Smooth muscle cell (in vitro differentiated cells): ENCODE measurements at regions not wholly inside any gene's neighbourhood (a gene's known extent, or its start where the extent isn't known, plus 50 kb on each side); places are given as distances from the start of the nearest gene placed in this dataset.

Experiments used
- DNase-seq: peaks from one replicate; lab custom pipeline; 2025; ENCODE audit not compliant: unreplicated experiment; lab: John Stamatoyannopoulos, UW
- H2AFZ ChIP-seq: fragments of 200-600 bp; sonication (generic); 2 replicates; pipeline ENCODE4 v1.6.0; 2016; ENCODE audit warnings: antibody characterized with exemption, low read depth, mild to moderate bottlenecking
- H3F3A ChIP-seq: fragments of 200-600 bp; sonication (generic); 2 replicates; pipeline ENCODE4 v1.6.0; 2017; ENCODE audit warnings: antibody characterized with exemption, low read depth
- H3K27ac ChIP-seq: fragments of 200-600 bp; sonication (generic); 2 replicates; pipeline ENCODE4 v1.5.1; 2016; ENCODE audit warnings: low read depth, mild to moderate bottlenecking
- H3K27me3 ChIP-seq: fragments of 200-600 bp; sonication (generic); 2 replicates; pipeline ENCODE4 v1.6.1; 2016; ENCODE audit warnings: low read depth, mild to moderate bottlenecking
- H3K36me3 ChIP-seq: fragments of 200-600 bp; sonication (generic); 2 replicates; pipeline ENCODE4 v1.5.1; 2016; ENCODE audit warnings: low read depth
- H3K4me1 ChIP-seq: fragments of 200-600 bp; sonication (generic); 2 replicates; pipeline ENCODE4 v1.5.1; 2016; ENCODE audit warnings: low read depth
- H3K4me2 ChIP-seq: fragments of 200-600 bp; sonication (generic); 2 replicates; pipeline ENCODE4 v1.6.0; 2016; ENCODE audit warnings: mild to moderate bottlenecking
- H3K4me3 ChIP-seq: fragments of 200-600 bp; sonication (generic); 2 replicates; pipeline ENCODE4 v1.5.1; 2016; ENCODE audit warnings: mild to moderate bottlenecking
- H3K79me2 ChIP-seq: fragments of 200-600 bp; sonication (generic); 2 replicates; pipeline ENCODE4 v1.6.0; 2016; ENCODE audit warnings: low read depth, mild to moderate bottlenecking
- H3K9ac ChIP-seq: fragments of 200-600 bp; sonication (generic); 2 replicates; pipeline ENCODE4 v1.6.0; 2016; ENCODE audit warnings: low read depth
- H3K9me3 ChIP-seq: fragments of 200-600 bp; sonication (generic); replicated peaks from 2 replicates; pipeline ENCODE4 v1.5.1; 2016; ENCODE audit warnings: low read depth
- H4K20me1 ChIP-seq: fragments of 200-600 bp; sonication (generic); 2 replicates; pipeline ENCODE4 v1.6.0; 2016; ENCODE audit warnings: low read depth
- CTCF ChIP-seq: fragments of 200-600 bp; sonication (generic); IDR thresholded peaks from 2 replicates; pipeline ENCODE4 v1.5.1; 2017; ENCODE audit warnings: borderline replicate concordance, mild to moderate bottlenecking, antibody characterized with exemption; ENCODE audit not compliant: insufficient read depth, poor library complexity, severe bottlenecking
- WGBS: methylation state at CpG from one replicate; pipeline ENCODE4 v1.1.7; 2016; ENCODE audit warnings: low lambda C conversion rate; 5-methylcytosine and 5-hydroxymethylcytosine counted together

- Histone ChIP-seq H3K27me3 (no peaks in the 10 kb centered on the region), H2AFZ (peak overlapping the region; percentile 34), H3K4me3 (no peak overlapping the region), H3K9me3 (no peaks in the 10 kb centered on the region), H3F3A (no peaks in the 10 kb centered on the region), H3K9ac (no peak overlapping the region), H3K27ac (no peak overlapping the region), H3K4me1 (no peaks in the 10 kb centered on the region), H3K79me2 (no peaks in the 10 kb centered on the region), H3K36me3 (no peaks in the 10 kb centered on the region), H4K20me1 (no peaks in the 10 kb centered on the region), H3K4me2 (peak overlapping the region; percentile 13)
- no peak for TF ChIP-seq CTCF
- DNase-seq: no peak
- WGBS: 78% methylated on average over 10 of the region's 10 CpGs
These were observed 371.2 kb downstream of the NPIPA8 start for GRCh38 chr16:17965133-17965900.

- H3K4me1 ChIP-seq: no peaks in the 10 kb centered on the region
- H3K27ac ChIP-seq: no peak overlapping the region
- no peak for TF ChIP-seq CTCF
- no peaks in the 10 kb centered on the region for H3K79me2 ChIP-seq
- DNase-seq: no peak
- no peaks in the 10 kb centered on the region for H3K9me3 ChIP-seq
- no peak overlapping the region for H2AFZ ChIP-seq
- no peak overlapping the region for H3K4me3 ChIP-seq
- no peaks in the 10 kb centered on the region for H4K20me1 ChIP-seq
- H3K27me3 ChIP-seq: no peaks in the 10 kb centered on the region
- H3F3A ChIP-seq: no peaks in the 10 kb centered on the region
- 68% methylated on average over 3 of the region's 3 CpGs for WGBS
- no peak overlapping the region for H3K4me2 ChIP-seq
- H3K9ac ChIP-seq: no peak overlapping the region
- H3K36me3 ChIP-seq: no peaks in the 10 kb centered on the region
These were observed 372.3 kb downstream of the NPIPA8 start for GRCh38 chr16:17964196-17964595.

DNA sequence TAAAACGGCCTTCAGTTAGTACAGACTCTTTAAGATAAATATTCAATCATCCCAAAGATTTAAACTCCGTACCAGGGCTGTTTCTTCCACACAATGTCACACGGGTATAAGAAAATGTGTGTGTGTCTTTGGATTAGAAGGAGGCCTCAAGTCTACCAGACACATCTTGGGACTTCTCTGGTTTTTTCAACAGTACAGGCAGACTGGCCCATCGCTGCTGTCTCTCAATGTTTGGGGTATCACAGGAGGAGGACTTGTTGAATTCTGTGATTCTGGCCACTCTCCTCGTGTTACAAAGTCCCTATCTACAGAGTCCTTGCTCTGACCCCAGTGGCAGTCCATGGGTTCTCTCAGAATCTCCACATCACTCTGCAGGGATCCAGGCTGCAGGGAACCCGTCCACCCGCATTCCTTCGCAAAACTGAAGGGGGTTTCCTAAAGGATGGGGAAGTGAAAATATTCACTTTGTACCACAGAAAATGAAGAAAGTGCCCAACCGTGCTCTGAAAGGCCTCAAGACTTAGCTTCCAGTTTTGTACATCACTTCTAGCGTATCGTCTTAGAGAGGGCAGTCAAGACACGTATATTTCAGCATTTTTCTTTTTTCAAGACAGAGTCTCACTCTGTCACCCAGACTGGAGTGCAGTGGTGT, 373.2 kb downstream of the NPIPA8 start:
- Histone ChIP-seq H3K9ac (no peak overlapping the region), H3K9me3 (no peaks in the 10 kb centered on the region), H3K79me2 (no peaks in the 10 kb centered on the region), H3K27me3 (no peaks in the 10 kb centered on the region), H3K4me2 (no peak overlapping the region), H4K20me1 (no peaks in the 10 kb centered on the region), H2AFZ (no peak overlapping the region), H3K36me3 (no peaks in the 10 kb centered on the region), H3K27ac (no peak overlapping the region), H3K4me3 (no peak overlapping the region), H3F3A (no peaks in the 10 kb centered on the region), H3K4me1 (no peaks in the 10 kb centered on the region)
- no peak for DNase-seq
- TF ChIP-seq CTCF: no peak
- 82% methylated on average over 12 of the region's 12 CpGs for WGBS
